NCI-H146 (cell line): ENCODE measurements at regions not wholly inside any gene's neighbourhood (a gene's known extent, or its start where the extent isn't known, plus 50 kb on each side); places are given as distances from the start of the nearest gene placed in this dataset.
A peak's percentile ranks its signal among the peaks of the same experiment; 100 is the strongest.

Source experiments
- DNase-seq: peaks from one replicate; lab custom pipeline; 2025; lab: John Stamatoyannopoulos, UW

GRCh38 chr15:70556151-70556741 lies 207.1 kb downstream of the UACA start:
- DNase-seq, result no peak

GRCh38 chr15:70555713-70556112 lies 207.6 kb downstream of the UACA start:
- DNase-seq, result no peak

- DNase-seq, result no peak
Measured at GRCh38 chr15:70547846-70548487, 215.4 kb downstream of the UACA start.

- no peak for DNase-seq
Measured at GRCh38 chr15:70545526-70545925, 217.8 kb downstream of the UACA start.

- no peak for DNase-seq
Measured at GRCh38 chr15:70541511-70541910, 221.8 kb downstream of the UACA start.

- no peak for DNase-seq
Measured at GRCh38 chr15:70539912-70540530, 223.3 kb downstream of the UACA start.

GRCh38 chr15:70539409-70539808 lies 223.9 kb downstream of the UACA start:
- DNase-seq, result no peak

- DNase-seq, result no peak
Measured at GRCh38 chr15:70538278-70538677, 225.1 kb downstream of the UACA start.

- DNase-seq, result no peak
Measured at GRCh38 chr15:70535955-70536338, 227.4 kb downstream of the UACA start.

GRCh38 chr15:70535071-70535954 lies 228.0 kb downstream of the UACA start:
- DNase-seq, result no peak

- DNase-seq, result no peak
Measured at GRCh38 chr15:70533931-70534742, 229.2 kb downstream of the UACA start.

- no peak for DNase-seq
Measured at GRCh38 chr15:70532531-70533186, 230.7 kb downstream of the UACA start.

GRCh38 chr15:70531576-70531975 lies 231.8 kb downstream of the UACA start:
- DNase-seq, result no peak

- DNase-seq, result no peak
Measured at GRCh38 chr15:70530906-70531305, 232.5 kb downstream of the UACA start.

GRCh38 chr15:70530503-70530902 lies 232.9 kb downstream of the UACA start:
- DNase-seq, result no peak

- no peak for DNase-seq
Measured at GRCh38 chr15:70530017-70530499, 233.3 kb downstream of the UACA start.

- no peak for DNase-seq
Measured at GRCh38 chr15:70528816-70529215, 234.5 kb downstream of the UACA start.

GRCh38 chr15:70528270-70528706 lies 235.1 kb downstream of the UACA start:
- no peak for DNase-seq

GRCh38 chr15:70526974-70527325 lies 236.4 kb downstream of the UACA start:
- DNase-seq, result no peak

GRCh38 chr15:70526221-70526973 lies 237.0 kb downstream of the UACA start:
- peak; percentile 90 for DNase-seq
